ENCODE measurements at regions not wholly inside any gene's neighbourhood (a gene's known extent, or its start where the extent isn't known, plus 50 kb on each side); places are given as distances from the start of the nearest gene placed in this dataset.

DNA sequence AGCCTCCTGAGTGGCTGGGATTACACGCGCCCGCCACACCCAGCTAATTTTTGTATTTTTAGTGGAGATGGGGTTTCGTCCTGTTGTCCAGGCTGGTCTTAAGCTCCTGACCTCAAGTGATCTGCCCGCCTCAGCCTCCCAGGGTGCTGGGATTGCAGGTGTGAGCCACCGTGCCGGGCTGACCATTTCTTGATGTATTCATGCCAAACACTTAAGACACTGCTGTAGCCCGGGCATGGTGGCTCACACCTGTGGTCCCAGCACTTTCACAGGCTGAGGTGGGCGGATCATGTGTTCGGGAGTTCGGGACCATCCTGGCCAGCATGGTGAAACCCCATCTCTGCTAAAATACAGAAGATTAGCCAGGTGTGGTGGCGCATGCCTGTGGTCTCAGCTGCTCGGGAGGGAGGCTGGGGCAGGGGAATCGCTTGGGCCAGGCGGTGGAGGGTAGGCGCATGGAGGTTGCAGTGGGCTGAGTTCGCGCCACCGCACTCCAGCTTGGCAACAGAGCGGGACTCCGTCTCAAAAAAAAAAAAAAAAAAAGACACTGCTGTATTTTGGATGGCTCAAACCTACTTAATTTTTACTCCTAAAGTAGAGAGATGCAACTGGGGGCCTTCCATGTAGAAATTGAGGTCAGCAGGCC, 140.8 kb downstream of the NUP35 start:
- Histone ChIP-seq H2AFZ (ENCODE audit: low read length) (no peak overlapping the region), H3K9ac (ENCODE audit: low read length) (no peak overlapping the region), H3K27me3 (ENCODE audit: insufficient read depth, low read length) (no peaks in the 10 kb centered on the region), H3F3A (ENCODE audit: insufficient read depth, low read length) (no peaks in the 10 kb centered on the region), H3K9me3 (ENCODE audit: low read length) (no peaks in the 10 kb centered on the region), H4K20me1 (ENCODE audit: insufficient read depth, low read length) (no peaks in the 10 kb centered on the region), H3K4me3 (ENCODE audit: low read depth, low read length, poor library complexity, severe bottlenecking) (no peak overlapping the region), H3K27ac (ENCODE audit: low read depth, low read length, poor library complexity, severe bottlenecking) (no peak overlapping the region), H3K36me3 (ENCODE audit: insufficient read depth, low read length) (no peaks in the 10 kb centered on the region), H3K4me1 (ENCODE audit: insufficient read depth, low read length, severe bottlenecking) (no peaks in the 10 kb centered on the region), H3K9me2 (ENCODE audit: low read depth, low read length) (no peaks in the 10 kb centered on the region), H3K79me2 (ENCODE audit: insufficient read depth, low read length) (no peaks in the 10 kb centered on the region), H3K4me2 (ENCODE audit: low read length) (no peak overlapping the region)
- TF ChIP-seq CTCF (IDR thresholded peaks at IDR 0.05; ENCODE audit: low read length) = no peak
- no peak for TF ChIP-seq EZH2 (IDR thresholded peaks at IDR 0.05; ENCODE audit: borderline replicate concordance, low read length)

DNA sequence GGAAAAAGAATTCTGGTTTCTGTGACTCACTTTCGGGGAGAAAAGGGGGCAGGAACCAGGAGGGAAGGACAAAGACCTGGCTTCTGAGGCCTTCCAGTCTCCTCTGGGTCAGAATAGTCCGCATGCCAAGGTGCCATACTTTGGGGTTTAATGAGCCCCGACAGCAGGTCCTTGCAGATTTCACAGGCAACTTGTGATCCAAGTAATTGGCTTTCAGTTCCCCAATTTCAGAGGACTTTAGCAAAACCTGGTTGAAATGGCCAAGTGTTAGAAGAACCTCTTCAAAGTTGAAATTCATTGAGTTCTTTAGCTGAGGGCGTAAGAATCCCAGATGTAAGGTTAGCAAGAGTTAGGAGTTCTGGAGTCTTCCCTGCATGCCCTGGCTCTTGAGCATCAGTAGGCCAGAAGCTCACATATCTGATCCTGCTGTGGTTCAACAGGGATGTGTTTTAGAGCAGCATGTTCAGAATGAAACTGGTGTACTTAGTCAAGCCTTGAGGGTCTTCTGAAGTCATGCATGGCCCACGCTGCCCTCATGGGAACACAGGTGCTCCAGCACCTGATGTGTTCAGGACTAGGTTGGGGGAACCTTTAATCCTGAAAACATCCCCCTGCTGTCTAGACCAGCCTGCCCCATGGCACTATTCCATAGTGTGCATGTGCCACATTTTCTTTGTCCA, 143.0 kb downstream of the NUP35 start:
- Histone ChIP-seq H4K20me1 (ENCODE audit: insufficient read depth, low read length) (no peaks in the 10 kb centered on the region), H3K9me3 (ENCODE audit: low read length) (no peaks in the 10 kb centered on the region), H3K9ac (ENCODE audit: low read length) (no peak overlapping the region), H3K4me1 (ENCODE audit: insufficient read depth, low read length, severe bottlenecking) (no peaks in the 10 kb centered on the region), H3K4me3 (ENCODE audit: low read depth, low read length, poor library complexity, severe bottlenecking) (no peak overlapping the region), H3F3A (ENCODE audit: insufficient read depth, low read length) (no peaks in the 10 kb centered on the region), H3K9me2 (ENCODE audit: low read depth, low read length) (no peaks in the 10 kb centered on the region), H3K79me2 (ENCODE audit: insufficient read depth, low read length) (no peaks in the 10 kb centered on the region), H2AFZ (ENCODE audit: low read length) (no peak overlapping the region), H3K27me3 (ENCODE audit: insufficient read depth, low read length) (no peaks in the 10 kb centered on the region), H3K4me2 (ENCODE audit: low read length) (no peak overlapping the region), H3K36me3 (ENCODE audit: insufficient read depth, low read length) (no peaks in the 10 kb centered on the region), H3K27ac (ENCODE audit: low read depth, low read length, poor library complexity, severe bottlenecking) (no peak overlapping the region)
- TF ChIP-seq CTCF (IDR thresholded peaks at IDR 0.05; ENCODE audit: low read length) (no peak), EZH2 (IDR thresholded peaks at IDR 0.05; ENCODE audit: borderline replicate concordance, low read length) (no peak)

DNA sequence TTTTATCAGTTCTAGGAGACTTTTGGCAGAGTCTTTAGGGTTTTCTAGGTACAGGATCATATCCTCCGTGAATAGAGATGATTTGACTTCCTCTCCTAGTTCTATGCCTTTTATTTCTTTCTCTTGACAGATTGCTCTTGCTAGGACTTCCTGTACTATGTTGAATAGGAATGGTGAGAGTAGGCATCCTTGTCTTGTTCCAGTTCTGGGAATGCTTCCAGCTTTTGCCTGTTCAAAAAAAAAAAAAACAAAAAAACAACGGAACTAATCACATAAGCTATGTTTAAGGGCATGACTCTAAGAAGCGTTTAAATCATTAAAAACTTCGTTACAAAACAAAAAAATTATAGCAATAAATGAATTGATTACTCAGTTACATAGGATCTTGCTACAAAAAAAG, 145.7 kb downstream of the NUP35 start:
- Histone ChIP-seq H3K9me2 (ENCODE audit: low read depth, low read length) (no peaks in the 10 kb centered on the region), H3K9ac (ENCODE audit: low read length) (no peak overlapping the region), H2AFZ (ENCODE audit: low read length) (no peak overlapping the region), H3K79me2 (ENCODE audit: insufficient read depth, low read length) (no peaks in the 10 kb centered on the region), H3F3A (ENCODE audit: insufficient read depth, low read length) (no peaks in the 10 kb centered on the region), H4K20me1 (ENCODE audit: insufficient read depth, low read length) (no peaks in the 10 kb centered on the region), H3K4me1 (ENCODE audit: insufficient read depth, low read length, severe bottlenecking) (no peaks in the 10 kb centered on the region), H3K27me3 (ENCODE audit: insufficient read depth, low read length) (no peaks in the 10 kb centered on the region), H3K36me3 (ENCODE audit: insufficient read depth, low read length) (no peaks in the 10 kb centered on the region), H3K27ac (ENCODE audit: low read depth, low read length, poor library complexity, severe bottlenecking) (no peak overlapping the region), H3K9me3 (ENCODE audit: low read length) (no peaks in the 10 kb centered on the region), H3K4me2 (ENCODE audit: low read length) (no peak overlapping the region), H3K4me3 (ENCODE audit: low read depth, low read length, poor library complexity, severe bottlenecking) (no peak overlapping the region)
- TF ChIP-seq EZH2 (IDR thresholded peaks at IDR 0.05; ENCODE audit: borderline replicate concordance, low read length) = no peak
- no peak for TF ChIP-seq CTCF (IDR thresholded peaks at IDR 0.05; ENCODE audit: low read length)

All from OCI-LY1 (cell line).